Suppressor macrophage treated with lipopolysaccharide for 1 hour (primary cell): ENCODE measurements at regions not wholly inside any gene's neighbourhood (a gene's known extent, or its start where the extent isn't known, plus 50 kb on each side); places are given as distances from the start of the nearest gene placed in this dataset.

Source experiments
- DNase-seq, 3 donors: peaks; one replicate each; pipeline ENCODE4 v3.0.0-alpha.2; 2020 to 2022

GRCh38 chr21:33157303-33157702, 72.4 kb upstream of the IFNAR2 start:
- DNase-seq: no peak

- no peak for DNase-seq
Observed at GRCh38 chr21:33158654-33159053, 71.1 kb upstream of the IFNAR2 start.

GRCh38 chr21:33162436-33162951, 67.2 kb upstream of the IFNAR2 start:
- DNase-seq: no peak

GRCh38 chr21:33168886-33169285, 60.9 kb upstream of the IFNAR2 start:
- DNase-seq: no peak

GRCh38 chr21:33169359-33169758, 60.4 kb upstream of the IFNAR2 start:
- DNase-seq: peak in 2 of 3 donors; percentile 25 to 35

GRCh38 chr21:33171616-33172169, 58.0 kb upstream of the IFNAR2 start:
- DNase-seq: no peak

GRCh38 chr21:33174756-33175155, 55.0 kb upstream of the IFNAR2 start:
- DNase-seq: no peak
